ENCODE measurements at regions not wholly inside any gene's neighbourhood (a gene's known extent, or its start where the extent isn't known, plus 50 kb on each side); places are given as distances from the start of the nearest gene placed in this dataset.
"Not testable (repeated sequence)": the region's sequence is repeated elsewhere in the genome, so short reads cannot be mapped to it uniquely, and the experiment has no call there.

DNA sequence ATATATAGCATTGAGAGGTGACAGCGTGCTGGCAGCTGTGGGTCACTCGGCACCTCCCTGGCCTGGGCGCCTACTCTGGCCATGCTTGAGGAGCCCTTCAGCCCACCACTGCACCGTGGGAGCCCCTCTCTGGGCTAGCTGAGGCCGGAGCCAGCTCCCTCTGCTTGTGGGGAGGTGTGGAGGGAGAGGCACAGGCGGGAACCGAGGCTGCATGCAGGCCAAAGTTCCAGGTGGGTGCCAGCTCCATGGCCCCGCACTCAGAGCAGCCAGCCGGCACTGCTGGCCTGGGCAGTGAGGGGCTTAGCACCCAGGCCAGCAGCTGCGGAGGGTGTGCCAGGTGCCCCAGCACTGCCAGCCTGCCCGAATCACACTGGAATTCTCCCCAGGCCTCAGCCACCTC is 299.9 kb upstream of the PABPC4L start:
- H3K27me3 Mint-ChIP-seq (ENCODE audit: low read depth); DNase-seq (ENCODE audit: low spot score); H3K4me3 Mint-ChIP-seq (ENCODE audit: low read depth); H3K4me1 Mint-ChIP-seq (ENCODE audit: low read depth); H3K27ac Mint-ChIP-seq; intact Hi-C loops (cut with micrococcal nuclease); H3K36me3 Mint-ChIP-seq (ENCODE audit: low read depth); H3K9me3 Mint-ChIP-seq: not testable (repeated sequence)

DNA sequence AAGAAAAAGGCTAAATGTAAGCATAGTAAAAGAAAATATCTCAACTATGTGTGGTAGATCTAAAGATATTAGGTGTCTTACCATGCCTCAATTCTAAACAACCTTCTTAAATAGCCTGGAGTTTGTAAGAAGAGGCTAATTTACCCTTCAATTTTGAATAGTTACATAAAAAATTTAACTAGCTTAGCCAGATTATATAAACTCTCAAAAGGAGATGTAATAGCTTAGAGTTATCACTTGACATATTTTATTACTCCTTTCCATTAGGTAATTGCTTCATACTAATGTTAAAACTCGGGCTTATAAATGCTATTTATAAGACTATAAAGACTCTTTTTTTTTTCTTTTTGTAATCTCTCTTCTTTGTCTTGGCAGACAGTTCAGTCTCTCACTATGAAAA is 297.5 kb upstream of the PABPC4L start:
- H3K27me3 Mint-ChIP-seq (ENCODE audit: low read depth) = no peaks in the 10 kb centered on the region
- H3K27ac Mint-ChIP-seq = no peak overlapping the region
- intact Hi-C loops (cut with micrococcal nuclease) = no loop called here
- H3K4me3 Mint-ChIP-seq (ENCODE audit: low read depth) = no peak overlapping the region
- DNase-seq (ENCODE audit: low spot score) = no peak
- no peaks in the 10 kb centered on the region for H3K4me1 Mint-ChIP-seq (ENCODE audit: low read depth)
- H3K36me3 Mint-ChIP-seq (ENCODE audit: low read depth) = no peaks in the 10 kb centered on the region
- H3K9me3 Mint-ChIP-seq = peaks cover under 1% of the 10 kb centered on the region

DNA sequence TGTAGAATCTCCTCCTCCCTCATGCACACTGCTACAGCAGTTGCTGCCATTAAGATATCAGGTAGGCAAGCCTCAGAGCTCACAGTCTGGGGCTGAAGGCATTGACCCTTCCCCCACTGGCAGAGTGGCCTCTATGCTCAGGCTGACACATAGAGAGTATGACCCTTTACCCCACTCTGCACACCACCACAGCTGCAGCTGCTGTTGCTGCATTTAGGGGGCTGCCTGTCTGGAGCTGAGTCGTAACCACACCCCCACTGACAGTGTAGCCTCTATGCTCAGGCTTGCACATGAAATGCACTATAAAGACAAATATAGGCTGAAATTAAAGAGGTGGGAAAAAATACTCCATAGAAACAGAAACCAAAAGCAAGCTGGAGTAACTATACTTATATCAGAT is 289.3 kb upstream of the PABPC4L start:
- Mint-ChIP-seq H3K27ac (no peak overlapping the region), H3K4me1 (ENCODE audit: low read depth) (no peaks in the 10 kb centered on the region), H3K4me3 (ENCODE audit: low read depth) (no peak overlapping the region), H3K9me3 (peaks cover 12% of the 10 kb centered on the region), H3K36me3 (ENCODE audit: low read depth) (no peaks in the 10 kb centered on the region), H3K27me3 (ENCODE audit: low read depth) (no peaks in the 10 kb centered on the region)
- intact Hi-C loops (cut with micrococcal nuclease) = no loop called here
- no peak for DNase-seq (ENCODE audit: low spot score)

DNA sequence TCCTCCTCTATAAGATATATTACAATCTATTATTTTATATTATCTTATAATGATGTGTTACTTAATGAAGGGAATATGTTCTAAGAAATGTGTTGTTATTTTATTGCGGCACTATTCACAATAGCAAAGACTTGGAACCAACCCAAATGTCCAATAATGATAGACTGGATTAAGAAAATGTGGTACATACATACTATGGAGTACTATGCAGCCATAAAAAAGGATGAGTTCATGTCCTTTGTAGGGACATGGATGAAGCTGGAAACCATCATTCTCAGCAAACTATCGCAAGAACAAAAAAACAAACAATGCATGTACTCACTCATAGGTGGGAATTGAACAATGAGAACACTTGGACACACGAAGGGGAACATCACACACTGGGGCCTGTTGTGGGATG is 281.9 kb upstream of the PABPC4L start:
- intact Hi-C loops (cut with micrococcal nuclease); H3K27ac Mint-ChIP-seq; DNase-seq (ENCODE audit: low spot score); H3K4me3 Mint-ChIP-seq (ENCODE audit: low read depth); H3K36me3 Mint-ChIP-seq (ENCODE audit: low read depth); H3K27me3 Mint-ChIP-seq (ENCODE audit: low read depth); H3K4me1 Mint-ChIP-seq (ENCODE audit: low read depth): not testable (repeated sequence)
- peaks cover 21% of the 10 kb centered on the region for H3K9me3 Mint-ChIP-seq

DNA sequence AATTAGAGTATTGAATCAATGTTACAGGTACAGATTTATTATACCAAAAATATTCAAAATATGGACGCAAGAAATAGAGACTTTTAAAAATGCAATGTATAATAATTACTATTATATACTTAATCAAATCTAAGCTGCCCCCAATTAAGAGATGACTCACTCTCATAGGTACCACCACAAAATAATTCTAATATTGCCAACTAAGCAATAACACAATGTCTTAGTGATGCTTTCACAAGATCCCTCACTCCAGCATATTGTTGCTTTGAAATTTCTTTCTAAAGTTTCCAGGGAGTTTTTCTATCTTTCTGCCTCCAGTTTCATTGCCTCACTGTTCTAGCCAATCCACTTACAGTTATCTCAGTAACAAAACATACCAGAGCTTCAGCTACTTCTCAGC is 270.0 kb upstream of the PABPC4L start:
- DNase-seq (ENCODE audit: low spot score) = no peak
- Mint-ChIP-seq H3K27ac (no peak overlapping the region), H3K4me1 (ENCODE audit: low read depth) (no peaks in the 10 kb centered on the region), H3K36me3 (ENCODE audit: low read depth) (no peaks in the 10 kb centered on the region), H3K9me3 (peaks cover 10% of the 10 kb centered on the region), H3K27me3 (ENCODE audit: low read depth) (no peaks in the 10 kb centered on the region), H3K4me3 (ENCODE audit: low read depth) (no peak overlapping the region)
- intact Hi-C loops (cut with micrococcal nuclease) = no loop called here

DNA sequence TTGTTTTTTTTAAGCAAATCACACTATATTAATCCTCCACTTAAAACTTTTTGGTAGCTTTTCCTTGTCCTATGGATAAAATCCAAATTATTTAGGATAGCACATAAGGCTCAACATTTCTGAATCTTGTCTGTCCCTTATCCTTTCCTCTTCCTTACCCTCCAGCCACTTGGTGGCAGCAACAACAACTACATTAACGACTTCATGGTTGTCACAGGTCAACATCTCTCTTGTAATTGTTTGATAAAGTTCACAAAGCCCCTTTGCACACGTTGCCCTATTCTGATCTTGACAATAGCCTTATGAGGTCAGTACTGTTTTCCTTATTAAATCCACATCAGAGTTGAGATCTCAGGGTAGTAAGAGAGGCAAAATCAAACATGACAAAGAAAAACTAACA is 269.0 kb upstream of the PABPC4L start:
- DNase-seq (ENCODE audit: low spot score) = no peak
- no peaks in the 10 kb centered on the region for H3K36me3 Mint-ChIP-seq (ENCODE audit: low read depth)
- no peaks in the 10 kb centered on the region for H3K27me3 Mint-ChIP-seq (ENCODE audit: low read depth)
- intact Hi-C loops (cut with micrococcal nuclease) = no loop called here
- H3K4me3 Mint-ChIP-seq (ENCODE audit: low read depth) = no peak overlapping the region
- H3K4me1 Mint-ChIP-seq (ENCODE audit: low read depth) = no peaks in the 10 kb centered on the region
- peaks cover 10% of the 10 kb centered on the region for H3K9me3 Mint-ChIP-seq
- H3K27ac Mint-ChIP-seq = no peak overlapping the region

DNA sequence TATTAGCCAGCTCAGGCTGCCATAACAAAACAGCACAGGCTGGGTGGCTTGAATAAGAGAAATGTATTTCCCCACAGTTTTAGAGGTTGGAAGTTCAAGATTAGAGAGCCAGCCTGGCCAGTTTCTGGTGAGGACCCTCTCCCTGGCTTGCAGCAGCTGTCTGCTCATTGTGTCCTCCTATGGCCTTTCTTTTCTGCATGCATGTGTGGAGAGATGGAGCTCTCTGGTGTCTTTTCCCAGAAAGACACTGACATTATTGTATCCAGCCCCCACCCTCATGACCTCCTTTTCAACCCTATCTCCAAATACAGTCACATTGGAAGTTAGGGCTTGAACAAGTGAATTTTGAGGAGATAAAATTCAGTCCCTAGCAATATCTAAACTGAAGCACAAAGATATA is 263.8 kb upstream of the PABPC4L start:
- DNase-seq (ENCODE audit: low spot score) = no peak
- Mint-ChIP-seq H3K4me3 (ENCODE audit: low read depth) (no peak overlapping the region), H3K9me3 (peaks cover 12% of the 10 kb centered on the region), H3K27ac (no peak overlapping the region), H3K4me1 (ENCODE audit: low read depth) (no peaks in the 10 kb centered on the region), H3K27me3 (ENCODE audit: low read depth) (no peaks in the 10 kb centered on the region), H3K36me3 (ENCODE audit: low read depth) (no peaks in the 10 kb centered on the region)
- intact Hi-C loops (cut with micrococcal nuclease) = no loop called here

DNA sequence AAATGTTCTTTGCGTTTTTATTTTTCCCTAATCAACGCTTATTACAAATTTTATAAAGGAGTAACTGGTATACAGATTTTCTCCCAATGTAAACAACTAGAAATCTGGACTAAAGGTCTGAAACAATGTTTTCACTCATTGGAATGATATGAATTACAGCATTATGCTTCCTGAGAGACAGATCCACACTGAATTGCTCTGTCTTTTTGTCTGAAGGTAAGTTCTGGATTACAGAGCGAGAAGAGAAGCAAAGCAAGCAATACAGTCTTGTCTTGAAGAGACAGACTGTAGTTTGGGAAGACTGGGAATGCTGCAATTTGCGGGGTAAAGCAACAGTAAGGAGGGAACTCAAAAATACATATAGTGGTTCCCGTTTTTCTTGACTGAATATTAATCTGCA is 262.2 kb upstream of the PABPC4L start:
- Mint-ChIP-seq H3K4me1 (ENCODE audit: low read depth) (no peaks in the 10 kb centered on the region), H3K36me3 (ENCODE audit: low read depth) (no peaks in the 10 kb centered on the region), H3K27me3 (ENCODE audit: low read depth) (no peaks in the 10 kb centered on the region), H3K27ac (no peak overlapping the region), H3K9me3 (peaks cover 16% of the 10 kb centered on the region), H3K4me3 (ENCODE audit: low read depth) (no peak overlapping the region)
- no peak for DNase-seq (ENCODE audit: low spot score)
- intact Hi-C loops (cut with micrococcal nuclease) = no loop called here

DNA sequence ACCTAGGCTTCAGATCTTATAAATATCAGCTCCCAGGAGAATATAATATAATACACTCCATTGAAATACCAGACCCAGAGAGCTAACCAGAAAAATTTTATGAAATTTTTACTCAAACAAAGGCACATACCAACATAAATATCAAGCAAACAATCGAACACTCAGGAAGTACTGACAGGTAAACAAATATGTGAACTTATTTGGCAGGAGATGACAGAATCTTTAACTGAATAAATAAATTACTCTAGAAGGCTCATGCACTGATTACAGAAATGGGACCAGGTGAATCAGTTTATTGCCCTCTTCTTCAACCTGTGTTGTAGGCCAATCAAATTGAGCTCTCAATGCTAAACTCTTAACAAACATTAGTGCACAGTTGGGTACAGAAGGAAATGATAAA is 225.2 kb upstream of the PABPC4L start:
- DNase-seq (ENCODE audit: low spot score) = no peak
- intact Hi-C loops (cut with micrococcal nuclease) = no loop called here

DNA sequence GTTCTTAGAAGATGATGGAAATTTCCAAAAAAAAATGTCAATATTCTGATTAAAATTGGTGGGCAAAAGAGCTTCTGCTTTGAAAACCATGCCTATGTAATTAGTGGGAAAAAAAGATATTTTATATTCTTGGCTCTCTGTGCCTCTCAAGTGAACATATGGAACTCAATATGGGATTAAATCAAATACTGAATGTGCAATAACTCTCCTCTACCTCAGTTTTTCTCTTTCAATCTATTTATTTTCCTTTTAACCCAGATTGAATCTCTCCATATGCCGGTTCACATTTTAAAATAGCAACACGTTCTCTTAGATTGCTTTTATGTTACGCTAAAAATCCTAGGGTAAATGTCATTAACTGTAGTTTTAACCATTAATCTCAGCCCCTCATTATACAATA is 224.2 kb upstream of the PABPC4L start:
- H3K36me3 Mint-ChIP-seq (ENCODE audit: low read depth) = no peaks in the 10 kb centered on the region
- intact Hi-C loops (cut with micrococcal nuclease) = no loop called here
- no peak for DNase-seq (ENCODE audit: low spot score)
- H3K27ac Mint-ChIP-seq = no peak overlapping the region
- H3K4me1 Mint-ChIP-seq (ENCODE audit: low read depth) = no peaks in the 10 kb centered on the region
- H3K9me3 Mint-ChIP-seq = no peaks in the 10 kb centered on the region
- H3K4me3 Mint-ChIP-seq (ENCODE audit: low read depth) = no peak overlapping the region
- H3K27me3 Mint-ChIP-seq (ENCODE audit: low read depth) = no peaks in the 10 kb centered on the region

More for the DNA sequence above, 225.2 kb upstream of the PABPC4L start:
- H3K9me3 Mint-ChIP-seq = no peaks in the 10 kb centered on the region
- no peak overlapping the region for H3K4me3 Mint-ChIP-seq (ENCODE audit: low read depth)
- no peaks in the 10 kb centered on the region for H3K36me3 Mint-ChIP-seq (ENCODE audit: low read depth)
- H3K4me1 Mint-ChIP-seq (ENCODE audit: low read depth) = no peaks in the 10 kb centered on the region
- no peak overlapping the region for H3K27ac Mint-ChIP-seq
- no peaks in the 10 kb centered on the region for H3K27me3 Mint-ChIP-seq (ENCODE audit: low read depth)

DNA sequence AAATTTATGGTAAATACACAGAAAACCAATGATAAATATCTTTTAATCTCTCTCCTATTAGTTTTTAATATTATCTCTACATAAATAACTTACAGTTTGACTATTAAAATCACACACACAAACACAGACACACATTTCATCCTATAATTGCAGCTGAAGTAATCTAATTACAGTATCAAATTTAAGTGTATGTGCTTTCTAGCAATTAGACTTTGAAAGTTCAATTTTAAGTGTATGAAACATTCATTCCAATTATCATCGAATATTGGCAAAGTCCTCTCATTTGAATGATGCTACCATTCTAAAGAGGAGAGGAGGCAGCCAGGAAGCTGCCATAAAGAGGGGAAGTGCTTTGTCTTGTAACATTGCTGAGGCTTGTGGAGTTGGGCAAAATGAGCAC is 221.2 kb upstream of the PABPC4L start:
- no peaks in the 10 kb centered on the region for H3K36me3 Mint-ChIP-seq (ENCODE audit: low read depth)
- DNase-seq (ENCODE audit: low spot score) = no peak
- no peaks in the 10 kb centered on the region for H3K27me3 Mint-ChIP-seq (ENCODE audit: low read depth)
- H3K27ac Mint-ChIP-seq = no peak overlapping the region
- H3K4me1 Mint-ChIP-seq (ENCODE audit: low read depth) = no peaks in the 10 kb centered on the region
- intact Hi-C loops (cut with micrococcal nuclease) = no loop called here
- no peak overlapping the region for H3K4me3 Mint-ChIP-seq (ENCODE audit: low read depth)
- H3K9me3 Mint-ChIP-seq = no peaks in the 10 kb centered on the region

DNA sequence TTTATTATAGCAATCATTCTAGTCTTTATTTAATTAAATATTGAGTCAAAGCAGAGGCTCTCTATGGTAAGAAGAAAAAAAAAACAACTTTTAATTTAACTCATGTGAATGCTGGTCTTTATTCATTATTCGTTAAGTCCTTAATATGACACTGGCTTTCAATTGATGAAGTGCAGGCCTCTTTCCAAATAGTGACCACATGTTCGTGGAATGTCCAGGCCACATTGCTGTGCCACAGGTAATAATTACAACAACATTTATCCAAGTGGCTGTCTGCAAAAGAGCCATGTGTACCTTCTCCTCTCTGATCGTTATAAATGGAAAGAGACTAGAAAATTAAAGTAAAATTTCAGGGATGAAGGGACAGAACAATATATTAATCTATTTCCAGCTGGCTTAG is 220.1 kb upstream of the PABPC4L start:
- no peak overlapping the region for H3K4me3 Mint-ChIP-seq (ENCODE audit: low read depth)
- H3K27me3 Mint-ChIP-seq (ENCODE audit: low read depth) = no peaks in the 10 kb centered on the region
- H3K9me3 Mint-ChIP-seq = no peaks in the 10 kb centered on the region
- no peaks in the 10 kb centered on the region for H3K4me1 Mint-ChIP-seq (ENCODE audit: low read depth)
- no peak for DNase-seq (ENCODE audit: low spot score)
- H3K27ac Mint-ChIP-seq = no peak overlapping the region
- intact Hi-C loops (cut with micrococcal nuclease) = no loop called here
- H3K36me3 Mint-ChIP-seq (ENCODE audit: low read depth) = no peaks in the 10 kb centered on the region

DNA sequence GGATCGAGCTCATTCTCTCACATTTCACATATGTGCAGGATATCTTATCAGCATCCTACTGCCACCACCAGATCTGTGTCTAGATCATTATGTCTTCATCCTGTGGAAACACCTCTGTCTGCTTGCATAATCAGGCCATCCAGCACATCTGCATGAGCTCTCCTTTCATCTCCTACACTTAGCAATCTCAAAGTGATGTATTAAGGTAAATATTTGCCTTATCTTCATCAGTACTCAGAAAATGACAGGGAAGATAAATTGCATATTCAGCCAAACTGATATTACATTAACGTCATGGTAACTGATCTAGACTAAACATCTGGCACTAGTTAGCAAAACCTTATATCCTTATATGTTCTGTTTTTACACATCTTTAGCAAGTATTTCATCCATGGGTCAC is 207.3 kb upstream of the PABPC4L start:
- no peaks in the 10 kb centered on the region for H3K27me3 Mint-ChIP-seq (ENCODE audit: low read depth)
- no peak overlapping the region for H3K27ac Mint-ChIP-seq
- H3K36me3 Mint-ChIP-seq (ENCODE audit: low read depth) = no peaks in the 10 kb centered on the region
- H3K4me3 Mint-ChIP-seq (ENCODE audit: low read depth) = no peak overlapping the region
- no peaks in the 10 kb centered on the region for H3K9me3 Mint-ChIP-seq
- DNase-seq (ENCODE audit: low spot score) = no peak
- intact Hi-C loops (cut with micrococcal nuclease) = no loop called here
- H3K4me1 Mint-ChIP-seq (ENCODE audit: low read depth) = no peaks in the 10 kb centered on the region

DNA sequence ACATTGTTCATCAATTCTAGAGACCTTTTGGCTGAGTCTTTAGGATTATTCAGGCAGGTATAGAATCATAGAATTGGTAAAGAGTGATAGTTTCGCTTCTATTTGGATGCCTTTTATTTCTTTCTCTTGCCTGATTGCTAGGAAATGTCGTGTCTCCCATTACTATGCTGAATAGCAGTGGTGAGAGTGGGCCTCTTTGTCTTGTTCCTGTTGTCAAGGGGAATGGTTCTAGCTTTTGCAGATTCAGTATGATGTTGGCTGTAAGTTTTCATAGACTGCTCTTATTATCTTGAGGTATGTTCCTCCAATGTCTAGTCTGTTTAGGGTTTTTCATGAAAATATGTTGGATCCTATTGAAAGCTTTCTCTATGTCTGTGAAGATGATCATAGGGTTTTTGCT is 200.2 kb upstream of the PABPC4L start:
- no peaks in the 10 kb centered on the region for H3K4me1 Mint-ChIP-seq (ENCODE audit: low read depth)
- no peaks in the 10 kb centered on the region for H3K36me3 Mint-ChIP-seq (ENCODE audit: low read depth)

More for the DNA sequence above, 200.2 kb upstream of the PABPC4L start:
- Mint-ChIP-seq H3K4me3 (ENCODE audit: low read depth) (no peak overlapping the region), H3K27ac (no peak overlapping the region), H3K9me3 (peaks cover 3% of the 10 kb centered on the region), H3K27me3 (ENCODE audit: low read depth) (no peaks in the 10 kb centered on the region)
- DNase-seq (ENCODE audit: low spot score) = no peak
- intact Hi-C loops (cut with micrococcal nuclease) = no loop called here
